ENCODE measurements at regions not wholly inside any gene's neighbourhood (a gene's known extent, or its start where the extent isn't known, plus 50 kb on each side); places are given as distances from the start of the nearest gene placed in this dataset.

DNA sequence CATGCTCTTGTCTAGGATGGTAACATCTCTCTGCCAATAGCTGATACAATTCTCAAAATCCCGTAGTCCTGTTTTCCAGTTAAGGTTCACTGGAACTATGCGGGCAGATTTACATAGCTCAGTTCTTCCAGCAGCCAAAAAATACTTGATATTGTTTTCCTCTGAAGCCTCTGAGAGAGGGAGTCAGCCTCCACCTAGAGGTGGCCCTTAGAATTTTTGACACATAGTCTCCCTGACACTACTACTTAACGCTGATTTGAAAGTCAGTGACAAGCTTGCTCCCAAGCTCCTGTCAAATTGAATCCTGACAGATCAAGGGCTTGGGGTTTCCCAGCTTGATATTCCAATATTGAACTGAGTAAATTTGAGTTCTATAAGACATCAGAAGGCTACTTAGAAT, 1780.1 kb downstream of the TP53TG3F start:
- in situ Hi-C loops (cut with MboI): no loop called here
- ATAC-seq: no peak
- H3K27ac ChIP-seq (ENCODE audit: extremely low read depth, low read depth, low read length): no peak overlapping the region
- TF ChIP-seq CC2D1A (IDR thresholded peaks at IDR 0.05) (no peak), HNRNPH1 (optimal IDR thresholded peaks at IDR 0.05; ENCODE audit: low read depth, low read length) (no peak), PHF20 (IDR thresholded peaks at IDR 0.05; ENCODE audit: partially characterized antibody) (no peak), NCOA6 (IDR thresholded peaks at IDR 0.05) (no peak), SREBF1 (IDR thresholded peaks at IDR 0.05; ENCODE audit: borderline replicate concordance, low read depth, low read length) (no peak), HMG20B (CRISPR knock-in tag; IDR thresholded peaks at IDR 0.05) (no peak), ZC3H8 (IDR thresholded peaks at IDR 0.05) (no peak), RBBP5 (IDR thresholded peaks at IDR 0.05; ENCODE audit: borderline replicate concordance, insufficient read depth, low read length, poor library complexity, severe bottlenecking) (no peak), DMBX1 (CRISPR knock-in tag; IDR thresholded peaks at IDR 0.05; ENCODE audit: borderline replicate concordance) (no peak), ZNF583 (CRISPR knock-in tag; IDR thresholded peaks at IDR 0.05) (no peak), FOSL1 (tag; conservative IDR thresholded peaks at IDR 0.05) (no peak), TCF7 (IDR thresholded peaks at IDR 0.05; ENCODE audit: borderline replicate concordance) (no peak), AFF1 (IDR thresholded peaks at IDR 0.05; ENCODE audit: low read depth in 1 of 2, partially characterized antibody in 2 of 2) (no peak), PHTF2 (CRISPR knock-in tag; IDR thresholded peaks at IDR 0.05) (no peak), SRF (CRISPR knock-in tag; IDR thresholded peaks at IDR 0.05) (no peak), PCBP2 (IDR thresholded peaks at IDR 0.05; ENCODE audit: low read depth, low read length, poor library complexity, severe bottlenecking) (no peak), SNIP1 (IDR thresholded peaks at IDR 0.05; ENCODE audit: low read depth) (no peak), PRMT5 (CRISPR knock-in tag; IDR thresholded peaks at IDR 0.05) (no peak)

More for the DNA sequence above, 1780.1 kb downstream of the TP53TG3F start:
- ChIA-PET CTCF (ENCODE audit: low intra/inter-chr PET ratio) (no interaction called here), POLR2A (no interaction called here)
- no peak overlapping the region for H3K9ac ChIP-seq (ENCODE audit: insufficient read depth in 1 of 2, low read depth in 2 of 2, low read length in 2 of 2)
- 4% methylated on average over 3 of the region's 3 CpGs for WGBS (ENCODE audit: insufficient coverage, low coverage, missing lambda C conversion rate)
- DNase-seq (ENCODE audit: extremely low read depth in 1 of 4, low spot score in 3 of 4) (no peak), FAIRE-seq (no peak)
- no peaks in the 10 kb centered on the region for H3K79me2 ChIP-seq (ENCODE audit: control insufficient read depth, insufficient read depth, low read length)
- no peak overlapping the region for H2AFZ ChIP-seq (ENCODE audit: low read depth, low read length)
- intact Hi-C loops (cut with micrococcal nuclease): loop anchor here (10.0 kb wide), 1 partner anchor 75 kb away; no protein-coding TSS in a partner anchor
- no peaks in the 10 kb centered on the region for H3K27me3 ChIP-seq (ENCODE audit: control insufficient read depth in 2 of 2, insufficient read depth in 2 of 2, low read length in 2 of 2)
- H3K9me3 ChIP-seq (replicated peaks; ENCODE audit: control insufficient read depth, insufficient read depth, low read depth, low read length): peaks cover 2% of the 10 kb centered on the region
- H4K20me1 ChIP-seq (replicated peaks; ENCODE audit: control insufficient read depth, insufficient read depth, low read length): no peaks in the 10 kb centered on the region
- no peak overlapping the region for H3K4me2 ChIP-seq (ENCODE audit: insufficient read depth, low read length)
- H3K9me1 ChIP-seq (ENCODE audit: control insufficient read depth, insufficient read depth, low read length): no peaks in the 10 kb centered on the region
- no peaks in the 10 kb centered on the region for H3K36me3 ChIP-seq (ENCODE audit: control insufficient read depth, insufficient read depth, low read length)
- H3K4me1 ChIP-seq (replicated peaks in 1 of 2; ENCODE audit: control insufficient read depth in 2 of 2, insufficient read depth in 2 of 2, low read length in 2 of 2): no peaks in the 10 kb centered on the region
- no peak overlapping the region for H3K4me3 ChIP-seq
- BruUV-seq (replicated peaks): no TSS peak

Data from K562 (cell line).